Embryonic facial prominence (tissue), 1 donor: ENCODE measurements at regions not wholly inside any gene's neighbourhood (a gene's known extent, or its start where the extent isn't known, plus 50 kb on each side); places are given as distances from the start of the nearest gene placed in this dataset.
"Not testable (repeated sequence)": the region's sequence is repeated elsewhere in the genome, so short reads cannot be mapped to it uniquely, and the experiment has no call there.

Experiments
- DNase-seq: peaks from one replicate; pipeline ENCODE4 v3.0.0-alpha.2; 2016; ENCODE audit errors: extremely low spot score

- no peak for DNase-seq
Observed at GRCh38 chr5:77869116-77869798, 93.1 kb upstream of the TBCA start.

GRCh38 chr5:77867914-77868313 is 91.8 kb upstream of the TBCA start:
- no peak for DNase-seq

- DNase-seq: no peak
Observed at GRCh38 chr5:77867194-77867691, 91.1 kb upstream of the TBCA start.

- DNase-seq: no peak
Observed at GRCh38 chr5:77866198-77866597, 90.1 kb upstream of the TBCA start.

- no peak for DNase-seq
Observed at GRCh38 chr5:77864997-77865396, 88.9 kb upstream of the TBCA start.

- no peak for DNase-seq
Observed at GRCh38 chr5:77863181-77863580, 87.0 kb upstream of the TBCA start.

GRCh38 chr5:77861576-77861975 is 85.4 kb upstream of the TBCA start:
- no peak for DNase-seq

- no peak for DNase-seq
Observed at GRCh38 chr5:77859306-77859705, 83.2 kb upstream of the TBCA start.

GRCh38 chr5:77858678-77859077 is 82.5 kb upstream of the TBCA start:
- not testable (repeated sequence) for DNase-seq

GRCh38 chr5:77855369-77855768 is 79.2 kb upstream of the TBCA start:
- DNase-seq: no peak

- no peak for DNase-seq
Observed at GRCh38 chr5:77853353-77853907, 77.3 kb upstream of the TBCA start.

- peak; percentile 21 for DNase-seq
Observed at GRCh38 chr5:77852514-77853352, 76.6 kb upstream of the TBCA start.

GRCh38 chr5:77852068-77852513 is 76.0 kb upstream of the TBCA start:
- DNase-seq: no peak

GRCh38 chr5:77851176-77852067 is 75.3 kb upstream of the TBCA start:
- DNase-seq: no peak

GRCh38 chr5:77850536-77851175 is 74.5 kb upstream of the TBCA start:
- no peak for DNase-seq

- DNase-seq: no peak
Observed at GRCh38 chr5:77849308-77849900, 73.3 kb upstream of the TBCA start.

- no peak for DNase-seq
Observed at GRCh38 chr5:77847814-77848290, 71.7 kb upstream of the TBCA start.

- DNase-seq: no peak
Observed at GRCh38 chr5:77847129-77847460, 71.0 kb upstream of the TBCA start.

- no peak for DNase-seq
Observed at GRCh38 chr5:77846422-77847128, 70.4 kb upstream of the TBCA start.

GRCh38 chr5:77845324-77845646 is 69.1 kb upstream of the TBCA start:
- no peak for DNase-seq
